C1 segment of cervical spinal cord (tissue), 14 donors: ENCODE measurements at regions not wholly inside any gene's neighbourhood (a gene's known extent, or its start where the extent isn't known, plus 50 kb on each side); places are given as distances from the start of the nearest gene placed in this dataset.
"Not testable (repeated sequence)": the region's sequence is repeated elsewhere in the genome, so short reads cannot be mapped to it uniquely, and the experiment has no call there.

Source experiments
- DNase-seq, 14 donors: peaks; one replicate each; lab custom pipeline; 2025; lab: John Stamatoyannopoulos, UW

DNA sequence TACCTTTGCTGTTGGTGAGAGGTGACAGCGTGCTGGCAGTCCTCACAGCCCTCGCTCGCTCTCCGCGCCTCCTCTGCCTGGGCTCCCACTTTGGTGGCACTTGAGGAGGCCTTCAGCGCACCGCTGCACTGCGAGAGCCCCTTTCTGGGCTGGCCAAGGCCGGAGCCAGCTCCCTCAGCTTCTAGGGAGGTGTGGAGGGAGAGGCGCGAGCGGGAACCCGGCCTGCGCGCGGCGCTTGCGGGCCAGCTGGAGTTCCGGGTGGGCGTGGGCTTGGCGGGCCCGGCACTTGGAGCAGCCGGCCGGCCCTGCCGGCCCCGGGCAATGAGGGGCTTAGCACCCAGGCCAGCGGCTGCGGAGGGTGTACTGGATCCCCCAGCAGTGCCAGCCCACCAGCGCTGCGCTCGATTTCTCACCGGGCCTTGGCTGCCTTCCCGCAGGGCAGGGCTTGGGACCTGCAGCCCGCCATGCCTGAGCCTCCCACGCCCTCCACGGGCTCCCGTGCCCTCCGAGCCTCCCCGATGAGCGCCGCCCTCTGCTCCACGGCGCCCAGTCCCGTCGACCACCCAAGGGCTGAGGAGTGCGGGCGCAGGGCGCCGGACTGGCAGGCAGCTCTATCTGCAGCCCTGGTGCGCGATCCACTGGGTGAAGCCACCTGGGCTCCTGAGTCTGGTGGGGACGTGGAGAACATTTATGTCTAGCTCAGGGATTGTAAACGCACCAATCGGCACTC is 700.3 kb downstream of the CDH18 start:
- DNase-seq, result not testable (repeated sequence)

DNA sequence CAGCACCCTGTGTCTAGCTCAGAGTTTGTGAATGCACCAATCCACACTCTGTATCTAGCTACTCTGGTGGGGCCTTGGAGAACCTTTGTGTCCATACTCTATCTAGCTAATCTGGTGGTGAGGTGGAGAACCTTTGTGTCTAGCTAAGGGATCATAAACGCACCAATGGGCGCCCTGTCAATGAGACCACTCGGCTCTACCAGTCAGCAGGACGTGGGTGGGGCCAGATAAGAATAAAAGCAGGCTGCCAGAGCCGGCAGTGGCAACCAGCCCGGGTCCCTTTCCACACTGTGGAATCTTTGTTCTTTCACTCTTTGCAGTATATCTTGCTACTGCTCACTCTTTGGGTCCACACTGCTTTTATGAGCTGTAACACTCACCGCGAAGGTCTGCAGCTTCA is 699.7 kb downstream of the CDH18 start:
- not testable (repeated sequence) for DNase-seq

DNA sequence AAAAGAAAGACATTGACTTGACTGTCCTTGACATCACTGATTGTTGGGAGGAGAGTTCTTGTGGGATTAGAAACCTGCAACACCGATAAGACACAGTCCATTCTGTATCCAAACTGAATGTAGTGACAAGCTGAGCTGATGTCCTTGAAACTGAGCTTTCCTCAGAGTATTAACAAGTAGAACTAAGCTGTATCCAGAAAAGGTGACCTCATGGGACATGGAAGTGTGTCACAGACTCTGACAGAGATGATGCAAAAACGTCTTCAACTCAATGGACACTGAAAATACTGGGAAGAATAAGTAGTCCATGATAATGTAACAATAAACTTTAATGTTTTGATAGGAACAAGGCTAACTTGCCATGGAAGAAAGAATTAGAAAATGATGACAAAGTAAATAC is 690.1 kb downstream of the CDH18 start:
- DNase-seq, result no peak

DNA sequence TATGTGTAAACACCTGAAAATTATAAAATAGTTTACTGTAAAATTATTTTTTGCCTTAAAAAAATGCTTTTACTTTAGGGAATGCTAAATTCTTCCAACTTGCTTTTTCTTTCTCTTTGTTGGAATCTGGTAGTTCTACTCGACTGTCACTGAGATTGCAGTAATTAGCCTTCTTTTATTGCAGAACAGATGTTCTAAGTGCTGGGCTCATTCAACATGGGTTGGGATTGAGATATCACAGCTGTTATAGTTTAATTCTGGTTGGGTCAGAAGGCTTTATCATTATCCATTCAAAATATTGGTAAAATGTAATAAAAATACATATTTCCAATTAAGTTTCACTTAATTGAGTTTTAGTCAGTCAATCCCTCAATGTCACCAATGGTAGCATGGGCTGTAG is 686.7 kb downstream of the CDH18 start:
- DNase-seq, result no peak

DNA sequence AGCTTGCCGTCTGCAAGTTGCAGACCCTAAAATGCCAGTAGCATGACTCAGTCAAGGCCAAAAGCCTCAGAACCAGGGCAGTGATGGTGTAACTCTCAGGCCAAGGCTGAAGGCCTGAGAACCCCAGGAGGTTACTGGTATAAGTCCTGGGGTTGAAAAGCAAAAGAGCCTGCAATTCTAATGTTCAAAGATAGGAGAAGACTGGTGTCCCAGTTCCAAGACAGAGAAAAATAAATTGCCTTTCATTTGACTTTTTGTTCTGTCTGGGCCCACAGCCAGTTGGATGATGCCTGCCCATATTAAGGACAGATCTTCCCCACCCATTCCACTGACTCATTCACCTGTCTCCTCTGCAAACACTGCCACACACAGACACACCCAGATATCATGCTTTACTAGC is 673.2 kb downstream of the CDH18 start:
- no peak for DNase-seq

DNA sequence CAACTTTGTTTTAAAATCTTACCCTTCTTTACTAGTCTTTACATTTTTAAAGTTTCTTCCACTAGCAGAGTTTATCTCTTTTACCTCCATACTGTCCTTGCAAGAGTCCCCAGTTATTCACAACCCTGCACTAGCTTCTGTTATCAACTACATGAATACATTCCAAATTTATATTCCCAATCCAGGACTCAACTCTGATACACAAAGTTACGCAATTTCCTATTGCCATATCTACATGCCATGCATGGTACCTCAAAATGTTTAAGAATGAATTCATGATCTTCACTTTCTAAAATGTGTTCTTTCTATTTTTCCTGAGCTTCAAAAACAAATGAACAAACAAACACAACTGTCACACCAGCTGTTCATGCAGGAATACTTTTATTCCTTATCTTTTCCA is 668.7 kb downstream of the CDH18 start:
- no peak for DNase-seq

DNA sequence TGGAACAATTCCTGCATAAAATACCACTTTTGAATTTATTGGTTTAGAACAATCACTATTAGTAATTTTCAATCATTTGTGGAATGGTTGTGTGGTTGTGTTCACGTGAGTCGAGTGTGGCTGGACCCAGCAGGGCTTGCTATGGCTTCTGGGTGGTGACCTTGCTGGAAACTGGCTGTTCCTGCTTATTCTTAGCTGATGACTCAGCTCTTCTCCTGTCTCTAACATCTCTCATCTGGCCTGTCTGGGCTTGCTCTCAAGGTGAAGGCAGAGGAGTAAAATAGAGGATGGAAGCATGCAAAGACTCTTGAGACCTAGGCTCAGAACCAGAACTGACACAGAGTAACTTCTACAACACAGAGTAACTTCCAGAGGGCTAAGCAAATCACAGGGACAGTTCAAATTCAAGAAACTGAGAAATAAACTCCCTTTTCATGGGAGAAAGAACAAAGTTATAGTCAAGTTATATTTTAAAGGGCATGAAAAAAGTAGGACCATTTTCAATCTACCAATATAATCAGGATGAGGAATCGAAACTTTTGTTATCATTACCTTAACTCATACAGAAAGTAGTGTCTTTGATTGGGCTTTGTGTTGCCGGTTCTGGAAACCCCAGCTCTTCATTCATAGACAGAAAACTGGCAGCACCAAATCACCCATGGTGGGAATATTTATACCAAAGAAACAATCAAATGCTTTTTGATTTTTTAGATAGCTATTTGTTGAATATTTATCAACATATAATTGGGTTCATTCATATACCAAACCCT is 665.1 kb downstream of the CDH18 start:
- DNase-seq, result no peak

DNA sequence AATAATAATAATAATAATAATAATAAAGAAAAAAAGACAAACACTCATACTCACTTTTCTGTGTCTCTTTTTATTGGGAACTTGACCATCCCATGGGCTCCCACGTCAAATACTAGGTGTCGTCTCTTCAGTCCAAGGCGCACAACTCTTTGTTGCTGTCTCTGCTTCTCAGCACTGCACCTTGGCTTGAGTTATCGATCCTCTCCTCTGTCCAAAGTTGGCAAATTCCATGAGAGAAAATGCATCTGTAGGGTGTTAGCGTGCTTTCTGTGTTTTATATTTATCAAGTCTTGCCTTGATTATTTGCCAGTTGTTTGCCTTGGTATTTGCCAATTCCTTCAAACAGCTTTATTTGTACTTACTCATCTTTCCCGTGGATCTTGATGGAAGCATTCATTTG is 653.7 kb downstream of the CDH18 start:
- no peak for DNase-seq

DNA sequence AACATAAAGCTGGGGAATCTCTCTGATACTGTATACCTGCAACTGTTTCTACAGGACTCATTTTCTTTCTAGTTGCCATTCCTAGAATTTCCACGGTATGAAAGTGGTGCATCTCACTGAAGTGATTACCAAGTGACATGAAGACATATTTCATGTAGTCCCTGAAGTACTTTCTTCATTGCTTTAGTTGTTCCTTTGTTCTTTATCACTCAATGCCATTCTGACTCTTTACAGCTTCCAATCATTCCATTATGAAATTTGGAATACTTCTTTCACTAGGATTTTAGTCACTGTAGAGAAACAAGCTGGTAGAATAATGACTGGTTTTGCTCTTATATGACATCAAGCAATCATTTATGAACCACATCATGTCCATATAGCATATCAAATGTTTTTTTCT is 645.1 kb downstream of the CDH18 start:
- no peak for DNase-seq

DNA sequence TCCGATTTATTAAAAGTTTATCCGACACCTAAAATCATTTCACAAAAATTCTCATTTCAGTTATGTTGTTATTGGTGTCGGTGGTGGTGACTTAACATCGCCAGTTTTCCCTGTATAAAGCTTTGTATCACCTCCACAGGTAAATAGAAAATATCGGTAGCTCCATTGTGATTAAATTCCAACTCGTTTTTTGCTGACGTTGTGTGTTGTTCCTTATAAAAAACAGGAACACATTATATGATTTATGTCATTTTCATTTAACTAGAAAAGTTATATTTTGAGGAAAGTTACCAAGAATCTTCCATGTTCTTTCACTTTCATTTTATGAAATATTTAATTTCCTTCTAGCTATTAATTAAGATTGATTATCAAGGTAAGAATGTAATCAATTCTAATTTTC is 635.9 kb downstream of the CDH18 start:
- no peak for DNase-seq

DNA sequence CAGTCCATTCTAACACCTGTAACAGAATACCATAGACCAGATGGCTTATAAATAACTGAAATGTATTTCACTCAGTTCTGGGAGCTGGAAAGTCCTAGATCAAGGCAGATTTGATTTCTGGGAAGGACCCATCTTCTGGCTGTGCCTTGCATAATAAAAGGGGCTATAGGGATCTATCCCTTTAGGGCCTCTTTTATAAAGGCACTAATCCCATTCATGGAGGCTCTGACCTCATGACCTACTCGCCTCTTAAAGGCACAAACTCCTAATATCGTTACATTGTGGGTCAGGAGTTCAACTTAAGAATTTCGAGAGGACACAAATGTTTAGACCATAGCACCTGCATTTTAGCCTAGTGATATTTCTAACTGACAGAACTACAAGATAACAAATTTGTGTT is 619.0 kb downstream of the CDH18 start:
- no peak for DNase-seq

DNA sequence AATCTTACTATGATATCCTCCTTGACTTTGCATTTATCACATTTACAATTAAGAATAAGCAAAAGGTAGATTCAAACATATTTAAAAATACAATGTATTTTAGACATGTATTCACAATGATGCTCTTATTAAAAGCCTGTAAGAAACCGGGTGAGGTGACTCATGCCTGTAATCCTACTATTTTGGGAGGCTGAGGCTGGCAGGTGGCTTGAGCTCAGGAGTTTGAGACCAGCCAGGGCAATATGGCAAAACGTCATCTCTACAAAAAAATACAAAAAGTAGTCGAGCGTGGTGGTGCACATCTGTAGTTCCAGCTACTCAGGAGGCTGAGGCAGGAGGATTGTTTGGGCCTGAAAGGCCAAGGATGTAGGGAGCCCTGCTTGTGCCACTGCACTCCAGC is 618.4 kb downstream of the CDH18 start:
- no peak for DNase-seq

DNA sequence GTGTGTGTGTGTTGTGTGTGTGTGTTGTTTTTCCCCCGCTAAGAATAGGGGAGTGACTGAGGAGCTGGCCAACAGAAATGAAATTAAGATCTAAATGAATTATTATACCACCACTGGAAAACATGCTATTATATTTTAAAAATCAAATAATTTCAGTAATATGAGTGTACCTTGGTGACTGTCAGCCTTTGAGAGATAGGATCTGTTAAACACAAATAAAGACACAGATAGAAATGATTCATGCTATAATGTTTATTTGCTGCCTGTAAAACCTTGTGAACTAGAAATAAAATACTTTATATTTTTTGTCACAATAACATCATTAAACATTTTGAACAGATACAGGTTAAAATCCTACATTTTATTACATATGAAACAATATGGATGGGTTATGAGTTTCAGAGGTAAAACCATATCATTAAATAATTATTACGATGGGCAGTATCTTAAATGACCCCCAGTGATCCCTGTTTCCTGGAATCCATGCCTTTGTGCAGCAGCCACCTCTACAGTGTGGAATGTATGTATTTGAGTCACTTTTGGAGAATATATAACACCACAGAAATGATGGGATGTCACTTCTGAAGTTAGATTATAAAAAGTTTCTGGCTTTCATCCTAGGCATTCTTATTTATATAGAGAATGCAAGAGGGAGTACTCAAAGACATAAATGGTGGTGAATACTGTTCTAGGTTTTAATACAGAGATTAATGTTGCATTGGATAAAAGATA is 617.2 kb downstream of the CDH18 start:
- no peak for DNase-seq

DNA sequence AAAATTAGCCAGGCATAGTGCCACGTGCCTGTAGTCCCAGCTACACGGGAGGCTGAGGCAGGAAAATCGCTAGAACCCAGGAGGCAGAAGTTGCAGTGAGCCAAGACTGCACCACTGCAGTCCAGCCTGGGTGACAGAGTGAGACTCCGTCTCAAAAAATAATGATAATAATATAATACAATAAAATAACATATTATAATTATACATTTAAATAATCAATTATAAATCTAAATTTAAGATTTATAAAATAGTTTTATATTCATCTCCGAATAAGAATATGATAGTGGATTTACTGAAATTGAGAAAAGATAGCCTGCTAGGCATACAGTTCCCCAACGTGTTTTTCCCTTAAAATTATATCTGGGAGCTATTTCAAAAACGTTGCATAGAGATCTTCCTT is 599.6 kb downstream of the CDH18 start:
- no peak for DNase-seq

DNA sequence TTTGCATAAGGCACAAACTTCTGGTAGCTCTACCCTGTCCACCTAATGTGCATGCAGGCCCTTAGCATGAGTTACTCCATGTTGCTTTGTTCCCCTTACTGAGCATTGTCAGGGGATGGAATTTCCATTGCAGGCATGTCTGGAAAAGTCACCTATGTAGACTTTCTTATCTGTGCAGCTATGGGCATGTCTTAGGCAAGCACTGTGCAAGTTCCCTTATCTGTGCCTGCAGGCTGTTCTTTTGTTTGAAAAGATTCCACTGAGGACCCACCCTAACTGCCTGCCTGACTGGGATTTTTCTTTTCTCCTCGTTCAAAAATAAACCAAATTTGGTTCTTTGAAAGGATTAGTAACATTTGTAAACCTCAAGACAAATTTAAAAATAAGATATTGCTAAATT is 587.0 kb downstream of the CDH18 start:
- DNase-seq, result no peak

DNA sequence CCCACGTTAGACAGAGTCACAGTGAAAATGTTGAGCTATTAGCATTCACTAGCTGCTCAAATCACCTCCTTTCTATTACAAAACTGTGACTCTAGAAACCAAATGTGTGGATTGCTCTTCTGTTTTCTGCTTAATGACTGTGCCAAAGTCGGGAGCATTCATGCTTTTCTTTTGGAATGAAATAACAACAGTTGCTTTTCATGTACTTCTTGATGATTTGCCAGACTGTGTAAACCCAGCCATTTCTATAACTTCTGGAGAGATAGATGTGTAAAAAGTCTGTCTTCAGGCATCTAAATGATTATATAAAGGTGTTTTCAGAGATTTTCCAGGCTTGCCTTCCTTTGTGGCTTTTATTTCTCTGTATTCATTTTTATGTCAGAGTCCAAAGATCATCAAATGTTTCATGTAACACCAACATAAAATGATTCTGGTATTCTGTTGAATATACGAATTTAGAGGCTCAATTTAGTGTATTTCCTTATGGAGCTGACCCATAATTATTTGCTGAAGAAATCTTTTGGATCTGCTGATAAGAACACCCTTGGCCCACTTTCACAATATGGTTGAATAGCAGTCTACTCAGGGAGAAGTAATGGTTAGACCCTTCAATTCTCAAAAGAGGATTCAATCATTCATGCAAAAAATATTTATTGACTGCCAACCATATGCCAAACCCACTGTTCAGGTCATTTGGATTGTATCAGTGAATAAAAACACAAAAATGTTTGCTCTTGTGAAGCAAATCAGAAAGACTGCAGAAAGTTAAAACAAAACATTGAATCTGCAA is 581.2 kb downstream of the CDH18 start:
- DNase-seq, result peak in 1 of 14 donors; percentile 88

DNA sequence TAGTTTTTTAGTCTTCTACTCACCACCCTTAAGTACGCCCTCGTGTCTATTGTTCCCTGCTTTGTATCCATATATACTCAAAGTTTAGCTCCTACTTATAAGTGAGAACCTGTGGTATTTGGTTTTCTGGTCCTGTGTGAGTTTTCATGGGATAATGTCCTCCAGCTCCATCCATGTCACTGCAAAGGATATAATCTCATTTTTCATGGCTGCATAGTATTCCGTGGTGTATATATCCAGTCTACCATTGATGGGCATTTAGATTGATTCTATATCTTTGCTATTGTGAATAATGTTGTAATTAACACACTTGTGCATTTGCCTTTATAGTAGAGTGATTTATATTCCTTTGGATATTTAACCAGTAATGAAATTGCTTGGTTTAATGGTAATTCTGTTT is 579.9 kb downstream of the CDH18 start:
- DNase-seq, result no peak

DNA sequence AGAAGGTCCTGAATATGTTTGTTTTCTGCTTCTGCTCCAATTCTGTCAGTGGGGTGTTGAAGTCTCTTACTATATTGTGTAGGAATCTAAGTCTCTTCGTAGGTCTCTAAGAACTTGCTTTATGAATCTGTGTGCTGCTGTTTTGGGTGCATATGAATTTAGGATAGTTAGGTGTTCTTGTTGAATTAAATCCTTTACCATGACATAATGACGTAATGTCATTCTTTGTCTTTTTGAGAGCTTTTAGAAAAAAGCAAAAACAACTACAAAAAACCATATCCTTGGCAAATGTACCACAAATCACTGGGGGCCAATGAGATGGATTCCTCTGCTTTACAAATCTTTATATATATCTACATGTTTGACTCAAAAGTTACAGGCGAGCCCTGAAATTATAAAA is 576.1 kb downstream of the CDH18 start:
- DNase-seq, result no peak
